ENCODE measurements at regions not wholly inside any gene's neighbourhood (a gene's known extent, or its start where the extent isn't known, plus 50 kb on each side); places are given as distances from the start of the nearest gene placed in this dataset.

DNA sequence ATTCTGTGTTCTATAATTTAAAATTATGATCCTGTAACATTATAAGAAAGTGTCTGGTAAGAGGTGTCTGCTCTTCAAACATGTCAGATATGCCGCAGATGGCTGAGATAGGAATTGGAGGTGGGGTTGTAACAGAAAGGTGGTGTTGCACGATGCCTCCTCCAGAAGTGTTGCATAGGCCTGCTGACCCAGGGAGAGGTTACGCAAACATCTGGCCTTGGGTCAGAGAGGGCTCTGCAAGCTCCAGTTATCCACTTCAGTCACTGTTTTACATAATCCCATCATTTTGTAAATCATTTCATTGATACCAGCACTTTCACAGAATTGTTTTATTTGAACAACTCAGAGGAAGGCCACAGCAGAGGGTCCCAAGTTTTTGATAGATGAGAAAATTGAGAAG is 256.5 kb downstream of the OSR1 start:
- TF ChIP-seq, protein P1, sequence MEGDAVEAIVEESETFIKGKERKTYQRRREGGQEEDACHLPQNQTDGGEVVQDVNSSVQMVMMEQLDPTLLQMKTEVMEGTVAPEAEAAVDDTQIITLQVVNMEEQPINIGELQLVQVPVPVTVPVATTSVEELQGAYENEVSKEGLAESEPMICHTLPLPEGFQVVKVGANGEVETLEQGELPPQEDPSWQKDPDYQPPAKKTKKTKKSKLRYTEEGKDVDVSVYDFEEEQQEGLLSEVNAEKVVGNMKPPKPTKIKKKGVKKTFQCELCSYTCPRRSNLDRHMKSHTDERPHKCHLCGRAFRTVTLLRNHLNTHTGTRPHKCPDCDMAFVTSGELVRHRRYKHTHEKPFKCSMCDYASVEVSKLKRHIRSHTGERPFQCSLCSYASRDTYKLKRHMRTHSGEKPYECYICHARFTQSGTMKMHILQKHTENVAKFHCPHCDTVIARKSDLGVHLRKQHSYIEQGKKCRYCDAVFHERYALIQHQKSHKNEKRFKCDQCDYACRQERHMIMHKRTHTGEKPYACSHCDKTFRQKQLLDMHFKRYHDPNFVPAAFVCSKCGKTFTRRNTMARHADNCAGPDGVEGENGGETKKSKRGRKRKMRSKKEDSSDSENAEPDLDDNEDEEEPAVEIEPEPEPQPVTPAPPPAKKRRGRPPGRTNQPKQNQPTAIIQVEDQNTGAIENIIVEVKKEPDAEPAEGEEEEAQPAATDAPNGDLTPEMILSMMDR (IDR thresholded peaks at IDR 0.05) = no peak
- TF ChIP-seq POLR2AphosphoS5 (IDR thresholded peaks at IDR 0.05) (no peak), POLR2A (IDR thresholded peaks at IDR 0.05) (no peak), EP300 (IDR thresholded peaks at IDR 0.05) (no peak)

Data from gastroesophageal sphincter (tissue), 3 donors.